ENCODE measurements at regions not wholly inside any gene's neighbourhood (a gene's known extent, or its start where the extent isn't known, plus 50 kb on each side); places are given as distances from the start of the nearest gene placed in this dataset.
"Not testable (repeated sequence)": the region's sequence is repeated elsewhere in the genome, so short reads cannot be mapped to it uniquely, and the experiment has no call there.

GRCh38 chr6:8809662-8810061 is 374.3 kb upstream of the SLC35B3 start:
- intact Hi-C loops (cut with DNase I) = no loop called here
- no peaks in the 10 kb centered on the region for H3K27me3 ChIP-seq
- ATAC-seq (no peak), DNase-seq (no peak)
- H3K27ac ChIP-seq = no peak overlapping the region
- H3K4me1 ChIP-seq = no peaks in the 10 kb centered on the region
- 90 to 92% methylated on average over 4 of the region's 4 CpGs for WGBS, 2 donors
- no peak overlapping the region for H3K4me3 ChIP-seq
- H3K9me3 ChIP-seq = peaks cover 0 to 3% (median 0%) of the 10 kb centered on the region in 11 donors
- H3K36me3 ChIP-seq = no peaks in the 10 kb centered on the region
- TF ChIP-seq CTCF (IDR thresholded peaks at IDR 0.05) = no peak

- no peaks in the 10 kb centered on the region for H3K27me3 ChIP-seq
- 84 to 88% methylated on average over 2 of the region's 2 CpGs for WGBS, 2 donors
- ATAC-seq (no peak), DNase-seq (no peak)
- no peak overlapping the region for H3K4me3 ChIP-seq
- no peak for TF ChIP-seq CTCF (IDR thresholded peaks at IDR 0.05)
- intact Hi-C loops (cut with DNase I) = no loop called here
- no peak overlapping the region for H3K27ac ChIP-seq
- H3K36me3 ChIP-seq = no peaks in the 10 kb centered on the region
- H3K4me1 ChIP-seq = no peaks in the 10 kb centered on the region
- H3K9me3 ChIP-seq = peaks cover 0 to 8% (median 0%) of the 10 kb centered on the region in 11 donors
Measured at GRCh38 chr6:8803181-8803760, 367.9 kb upstream of the SLC35B3 start.

GRCh38 chr6:8802397-8802796 is 367.1 kb upstream of the SLC35B3 start:
- H3K9me3 ChIP-seq; H3K27me3 ChIP-seq; DNase-seq; H3K36me3 ChIP-seq; H3K4me1 ChIP-seq; H3K4me3 ChIP-seq; H3K27ac ChIP-seq; intact Hi-C loops (cut with DNase I); ATAC-seq: not testable (repeated sequence)
- WGBS, 2 donors = 74 to 83% methylated on average over 4 of the region's 4 CpGs

- H3K36me3 ChIP-seq = no peaks in the 10 kb centered on the region
- no peaks in the 10 kb centered on the region for H3K4me1 ChIP-seq
- intact Hi-C loops (cut with DNase I) = no loop called here
- no peaks in the 10 kb centered on the region for H3K9me3 ChIP-seq
- no peak overlapping the region for H3K27ac ChIP-seq
- no peak for ATAC-seq
- WGBS, 2 donors = 79 to 83% methylated on average over 3 of the region's 3 CpGs
- DNase-seq = no peak
- H3K27me3 ChIP-seq = no peaks in the 10 kb centered on the region
- no peak for TF ChIP-seq CTCF (IDR thresholded peaks at IDR 0.05)
- no peak overlapping the region for H3K4me3 ChIP-seq
Measured at GRCh38 chr6:8794420-8794819, 359.1 kb upstream of the SLC35B3 start.

GRCh38 chr6:8789878-8790277 is 354.5 kb upstream of the SLC35B3 start:
- H3K27ac ChIP-seq = no peak overlapping the region
- H3K4me1 ChIP-seq = no peaks in the 10 kb centered on the region
- TF ChIP-seq CTCF (IDR thresholded peaks at IDR 0.05) = no peak
- ATAC-seq = no peak
- WGBS, 2 donors = 65 to 68% methylated on average over 2 of the region's 2 CpGs
- intact Hi-C loops (cut with DNase I) = no loop called here
- H3K4me3 ChIP-seq = no peak overlapping the region
- H3K9me3 ChIP-seq = no peaks in the 10 kb centered on the region
- no peak for DNase-seq
- H3K27me3 ChIP-seq = no peaks in the 10 kb centered on the region
- no peaks in the 10 kb centered on the region for H3K36me3 ChIP-seq
